RWPE2 (cell line): ENCODE measurements at regions not wholly inside any gene's neighbourhood (a gene's known extent, or its start where the extent isn't known, plus 50 kb on each side); places are given as distances from the start of the nearest gene placed in this dataset.

Source experiments
- ATAC-seq: fragments of 200-7000 bp; cut with Tn5 transposase; 3 replicates; pipeline ENCODE4 v1.9.1; 2021; ENCODE audit warnings: low read depth
- DNase-seq: peaks from one replicate; pipeline ENCODE4 v3.0.0-alpha.2; 2020; ENCODE audit warnings: low spot score
- H3K27ac ChIP-seq: fragments of 450-650 bp; 2 replicates; pipeline ENCODE4 v1.5.1; 2017; ENCODE audit warnings: mild to moderate bottlenecking; ENCODE audit not compliant: poor library complexity, severe bottlenecking
- H3K27me3 ChIP-seq: fragments of 250-450 bp; sonication (Bioruptor Pico); 2 replicates; pipeline ENCODE4 v1.5.1; 2021; ENCODE audit warnings: mild to moderate bottlenecking, moderate library complexity; ENCODE audit not compliant: insufficient read depth, poor library complexity, severe bottlenecking
- H3K36me3 ChIP-seq: fragments of 250-450 bp; sonication (Bioruptor Pico); 2 replicates; pipeline ENCODE4 v1.5.1; 2020; ENCODE audit warnings: low read depth, mild to moderate bottlenecking, moderate library complexity
- H3K4me1 ChIP-seq: fragments of 250-450 bp; sonication (Bioruptor Pico); 2 replicates; pipeline ENCODE4 v1.5.1; 2021; ENCODE audit warnings: mild to moderate bottlenecking, moderate library complexity; ENCODE audit not compliant: insufficient read depth, poor library complexity, severe bottlenecking
- H3K4me3 ChIP-seq: fragments of 250-450 bp; sonication (Bioruptor Pico); 2 replicates; pipeline ENCODE4 v1.5.1; 2021; ENCODE audit warnings: mild to moderate bottlenecking, moderate library complexity; ENCODE audit not compliant: severe bottlenecking
- H3K9me3 ChIP-seq: fragments of 250-450 bp; sonication (Bioruptor Pico); 2 replicates; pipeline ENCODE4 v1.5.1; 2021; ENCODE audit warnings: mild to moderate bottlenecking, moderate library complexity; ENCODE audit not compliant: severe bottlenecking
- CTCF ChIP-seq: fragments of 450-650 bp; IDR thresholded peaks from one replicate; pipeline ENCODE4 v1.5.1; 2017; ENCODE audit warnings: mild to moderate bottlenecking, moderate library complexity; ENCODE audit not compliant: poor library complexity, severe bottlenecking

DNA sequence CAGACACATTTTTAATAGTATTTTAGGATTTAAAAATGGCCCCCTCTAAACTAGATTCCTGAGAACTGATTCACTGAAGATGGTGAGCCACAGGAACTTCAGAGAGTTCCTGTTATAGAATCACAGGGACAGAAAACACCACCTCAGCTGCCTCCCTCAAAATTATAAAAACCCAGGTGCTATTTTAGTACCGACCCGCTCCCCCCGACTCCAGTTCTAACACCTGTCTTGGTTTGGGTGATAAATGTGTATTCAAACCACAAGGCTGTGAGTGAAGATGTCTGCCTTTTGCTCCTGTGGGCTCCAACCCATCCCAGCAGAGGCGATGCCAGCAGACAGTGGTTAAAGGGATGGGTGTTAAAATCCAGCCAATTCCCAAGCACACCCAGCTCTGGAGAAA, 127.4 kb upstream of the LY86 start:
- ATAC-seq (peak; percentile 46; the same call in 1 of the 3 replicates), DNase-seq (no peak)
- no peak for TF ChIP-seq CTCF
- Histone ChIP-seq H3K36me3 (no peaks in the 10 kb centered on the region), H3K4me1 (peaks cover 4% of the 10 kb centered on the region), H3K27me3 (no peaks in the 10 kb centered on the region), H3K9me3 (no peaks in the 10 kb centered on the region), H3K4me3 (no peak overlapping the region), H3K27ac (no peak overlapping the region)

DNA sequence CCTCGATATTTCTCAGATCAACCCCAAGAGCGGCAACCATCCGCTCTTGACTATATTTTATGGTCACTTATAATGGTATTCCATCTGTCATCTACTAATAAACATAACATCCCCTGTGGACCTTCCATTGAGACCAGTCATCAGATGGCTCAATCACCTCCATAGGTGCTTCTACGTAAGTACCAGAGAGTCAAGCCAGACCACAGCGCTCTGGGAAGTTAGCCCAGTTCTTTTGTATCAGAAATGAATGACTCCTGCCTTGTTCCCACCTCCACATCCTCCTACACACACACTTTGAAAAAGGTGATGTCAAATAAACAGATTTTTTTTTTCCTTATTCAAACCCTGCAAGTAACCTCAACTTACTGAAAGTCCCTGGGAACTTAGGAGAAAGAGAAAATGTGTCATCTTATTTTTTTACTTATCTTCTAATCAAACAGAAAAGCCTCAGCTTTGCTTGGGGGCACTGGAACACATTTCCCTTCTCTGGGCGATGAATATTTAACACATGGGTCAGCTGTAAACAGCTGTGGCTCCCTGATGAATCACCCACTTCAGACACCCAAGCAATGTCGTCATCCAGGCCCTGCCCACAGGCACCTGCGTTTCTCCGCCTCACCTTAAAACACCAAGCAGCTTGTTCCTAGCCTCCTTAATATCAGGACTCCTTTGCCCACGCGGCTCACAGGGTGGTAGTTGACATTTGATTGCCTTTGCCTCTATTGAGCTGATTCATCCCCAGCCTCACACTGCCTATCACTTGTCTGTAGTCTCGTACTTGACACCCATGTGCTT, 121.4 kb upstream of the LY86 start:
- Histone ChIP-seq H3K4me1 (peaks cover 28% of the 10 kb centered on the region), H3K4me3 (no peak overlapping the region), H3K27me3 (no peaks in the 10 kb centered on the region), H3K36me3 (no peaks in the 10 kb centered on the region), H3K27ac (peak overlapping the region; percentile 78), H3K9me3 (no peaks in the 10 kb centered on the region)
- peak; percentile 92 for DNase-seq
- peak; percentile 83 for ATAC-seq
- no peak for TF ChIP-seq CTCF

DNA sequence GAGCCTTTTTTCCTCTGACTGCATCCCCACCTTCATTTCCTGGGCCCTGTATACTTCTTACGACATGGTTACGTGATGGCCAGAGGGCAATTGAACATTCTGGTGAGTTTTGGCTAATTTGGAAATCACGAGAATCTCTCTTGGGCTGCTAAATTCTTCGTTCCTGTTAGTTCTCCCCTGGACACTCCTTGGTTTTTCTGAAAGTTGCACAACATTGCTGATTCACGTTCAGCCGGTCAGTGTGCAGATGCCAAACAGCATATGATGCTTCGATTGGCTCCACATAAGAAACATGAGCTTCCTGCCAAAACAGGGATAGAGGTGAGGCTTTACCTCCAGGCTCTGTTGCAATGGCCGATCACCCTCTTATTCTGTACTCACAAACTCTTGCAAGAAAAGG, 119.4 kb upstream of the LY86 start:
- Histone ChIP-seq H3K4me3 (no peak overlapping the region), H3K27ac (peak overlapping the region; percentile 78), H3K4me1 (peaks cover 28% of the 10 kb centered on the region), H3K9me3 (no peaks in the 10 kb centered on the region), H3K27me3 (no peaks in the 10 kb centered on the region), H3K36me3 (no peaks in the 10 kb centered on the region)
- DNase-seq = peak; percentile 65
- no peak for TF ChIP-seq CTCF
- peak; percentile 73 for ATAC-seq

DNA sequence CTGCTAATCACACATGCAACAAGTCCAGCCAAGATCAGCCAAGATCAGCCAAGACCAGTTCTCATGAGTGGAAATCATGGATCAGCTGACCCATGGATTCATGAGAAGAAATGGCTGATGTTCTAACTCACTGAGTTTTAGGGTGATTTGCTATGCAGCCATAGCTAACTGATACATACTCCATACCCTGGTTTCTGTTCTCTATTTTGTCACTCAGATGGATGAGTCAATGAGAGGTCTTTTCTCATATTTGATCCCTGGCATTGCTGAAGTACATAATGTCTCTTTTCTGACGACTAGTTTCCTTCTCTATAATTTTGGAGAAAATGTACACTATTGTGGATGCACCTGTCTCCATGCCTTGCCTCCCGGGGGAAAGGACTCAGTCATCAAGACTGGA, 118.4 kb upstream of the LY86 start:
- H3K4me3 ChIP-seq = no peak overlapping the region
- DNase-seq (no peak), ATAC-seq (no peak)
- H3K27ac ChIP-seq = peak overlapping the region; percentile 78
- no peak for TF ChIP-seq CTCF
- H3K9me3 ChIP-seq = no peaks in the 10 kb centered on the region
- peaks cover 28% of the 10 kb centered on the region for H3K4me1 ChIP-seq
- no peaks in the 10 kb centered on the region for H3K27me3 ChIP-seq
- H3K36me3 ChIP-seq = no peaks in the 10 kb centered on the region

DNA sequence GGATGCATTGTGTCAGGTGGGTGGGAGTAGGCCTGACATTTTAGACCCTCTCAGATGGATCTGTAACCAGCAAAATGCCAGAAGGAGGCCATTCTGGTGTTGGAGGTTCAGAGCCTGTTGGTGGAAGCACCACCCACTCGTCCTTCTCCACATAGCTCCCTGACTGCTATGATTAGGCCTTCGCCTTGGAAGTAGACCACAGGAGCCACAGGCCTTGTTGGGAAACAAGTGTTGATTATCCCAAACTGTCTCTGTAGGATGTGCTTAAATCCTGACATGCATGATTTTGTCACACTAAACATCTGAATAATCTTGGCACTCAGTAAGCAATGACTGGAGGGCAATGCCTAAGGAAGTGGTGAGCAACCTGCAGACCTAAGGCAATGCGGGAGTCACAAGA, 117.2 kb upstream of the LY86 start:
- no peak overlapping the region for H3K27ac ChIP-seq
- no peaks in the 10 kb centered on the region for H3K9me3 ChIP-seq
- no peak for TF ChIP-seq CTCF
- no peaks in the 10 kb centered on the region for H3K36me3 ChIP-seq
- no peaks in the 10 kb centered on the region for H3K27me3 ChIP-seq
- no peak for DNase-seq
- no peak for ATAC-seq
- H3K4me3 ChIP-seq = no peak overlapping the region
- peaks cover 28% of the 10 kb centered on the region for H3K4me1 ChIP-seq
